Amniotic stem cell (primary cell): ENCODE measurements at regions not wholly inside any gene's neighbourhood (a gene's known extent, or its start where the extent isn't known, plus 50 kb on each side); places are given as distances from the start of the nearest gene placed in this dataset.
"Not testable (repeated sequence)": the region's sequence is repeated elsewhere in the genome, so short reads cannot be mapped to it uniquely, and the experiment has no call there.

Source experiments
- DNase-seq: peaks from one replicate; lab custom pipeline; 2025; lab: John Stamatoyannopoulos, UW

GRCh38 chr14:44785096-44785495 lies 176.7 kb downstream of the KLHL28 start:
- DNase-seq, result no peak

DNA sequence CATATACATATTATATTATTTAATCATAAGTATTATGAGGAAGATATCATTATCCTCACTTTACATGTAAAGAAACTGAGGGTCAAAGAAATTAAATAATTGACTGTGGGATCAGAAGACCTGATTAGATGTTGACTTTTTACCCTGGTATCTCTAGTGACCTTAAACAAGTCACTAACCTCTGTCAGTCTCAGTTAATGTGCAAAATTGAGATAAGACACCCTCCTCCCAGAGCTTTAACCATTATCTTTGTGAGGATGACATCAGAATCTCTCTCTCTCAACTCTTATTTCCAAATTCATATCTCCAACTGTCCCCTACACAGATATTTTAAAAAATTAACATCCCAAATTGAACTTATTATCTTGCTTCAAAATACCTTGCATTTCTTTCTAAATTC lies 177.8 kb downstream of the KLHL28 start:
- DNase-seq, result no peak

- DNase-seq, result no peak
Measured at GRCh38 chr14:44782775-44783238, 178.9 kb downstream of the KLHL28 start.

GRCh38 chr14:44780989-44781388 lies 180.8 kb downstream of the KLHL28 start:
- no peak for DNase-seq

DNA sequence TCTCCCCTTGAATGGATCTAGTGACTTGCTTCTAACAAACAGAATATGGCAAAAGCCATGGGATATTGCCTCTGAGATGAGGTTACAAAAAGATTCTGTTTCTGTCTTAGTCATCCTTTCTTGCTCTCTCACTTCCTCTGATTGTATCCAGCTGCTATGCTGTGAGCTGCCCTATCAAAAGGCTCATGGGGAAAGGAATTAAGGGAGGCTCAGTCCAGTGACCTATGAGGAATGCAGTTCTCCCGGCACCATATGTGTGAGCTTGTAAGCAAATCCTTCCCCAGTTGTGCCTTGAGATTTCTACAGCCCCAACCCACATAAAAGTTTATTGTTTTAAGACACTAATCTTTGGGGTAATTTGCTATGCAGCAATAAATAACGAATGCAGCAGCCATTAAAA lies 183.1 kb downstream of the KLHL28 start:
- no peak for DNase-seq

- no peak for DNase-seq
Measured at GRCh38 chr14:44777584-44777983, 184.2 kb downstream of the KLHL28 start.

DNA sequence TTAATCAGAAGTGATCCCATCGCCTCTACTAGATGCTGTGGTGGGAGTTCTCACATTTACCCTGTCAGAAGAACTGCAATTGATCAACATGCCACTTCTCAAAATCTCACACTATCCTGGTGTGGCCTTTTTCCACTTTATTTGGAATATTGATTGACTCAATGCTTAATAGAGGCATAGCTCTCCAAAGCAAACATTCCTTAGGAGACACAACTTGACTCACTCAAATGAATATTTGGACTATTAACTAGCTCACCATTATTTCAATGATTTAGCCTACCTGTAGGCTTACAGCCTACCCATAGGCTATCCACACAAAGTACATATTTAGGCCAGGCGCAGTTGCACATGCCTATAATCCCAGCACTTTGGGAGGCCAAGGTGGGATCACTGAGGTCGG lies 186.5 kb downstream of the KLHL28 start:
- DNase-seq, result no peak

DNA sequence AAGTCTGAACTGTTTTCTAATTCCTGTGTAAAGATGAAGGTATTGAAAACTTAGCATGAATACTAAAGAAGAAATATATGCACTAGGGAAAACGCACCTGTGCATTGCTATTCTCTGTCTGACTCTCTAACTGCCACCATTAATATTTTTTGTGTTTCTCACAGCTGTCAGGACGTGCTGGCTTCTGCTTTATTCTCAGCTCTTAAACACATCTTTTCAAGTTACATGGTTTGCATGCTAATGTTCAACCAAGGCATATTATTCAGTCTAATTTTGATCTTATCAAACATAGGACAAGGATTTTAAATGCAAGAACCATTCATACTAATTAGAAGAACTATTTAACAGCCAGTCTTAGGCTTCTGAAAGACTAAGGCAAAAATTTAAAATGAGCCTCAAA lies 187.4 kb downstream of the KLHL28 start:
- no peak for DNase-seq

DNA sequence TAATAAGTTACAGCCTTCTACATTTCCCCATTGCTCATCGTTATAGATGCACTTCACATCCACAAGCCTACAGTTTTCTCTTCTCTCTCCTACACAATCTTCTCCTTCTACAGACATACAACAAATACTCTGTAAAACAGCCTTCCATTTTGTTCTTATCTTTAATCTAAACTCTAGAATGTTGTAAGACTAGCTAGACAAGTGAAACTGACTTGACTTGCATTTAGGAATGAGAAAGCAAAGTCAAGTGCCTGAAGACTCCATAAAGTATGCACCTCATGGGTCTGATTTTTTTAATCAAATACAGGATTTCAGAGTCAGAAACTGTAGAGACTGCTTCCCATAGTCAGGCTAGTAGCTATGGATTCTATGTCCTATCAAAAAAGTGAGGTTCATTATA lies 190.3 kb downstream of the KLHL28 start:
- DNase-seq, result no peak

DNA sequence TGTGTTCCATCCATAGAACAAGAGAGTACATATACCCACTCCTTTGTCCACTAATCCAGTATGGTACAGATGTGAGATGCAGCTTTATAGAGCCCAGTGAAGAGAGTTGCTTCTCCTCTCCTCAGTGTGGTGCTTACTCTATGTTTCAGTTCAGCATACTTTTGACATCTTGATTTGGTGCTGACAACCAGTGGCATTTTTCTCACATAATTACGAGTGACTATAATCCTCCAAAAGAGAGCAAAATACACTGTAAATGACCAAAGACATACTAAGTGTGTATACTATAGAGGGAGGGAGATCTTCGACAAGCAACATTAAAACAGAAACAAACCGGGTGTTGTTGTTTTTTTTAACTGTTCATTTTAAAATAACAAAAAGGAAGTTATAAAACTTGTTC lies 191.5 kb downstream of the KLHL28 start:
- DNase-seq, result no peak

GRCh38 chr14:44768935-44769334 lies 192.8 kb downstream of the KLHL28 start:
- no peak for DNase-seq

DNA sequence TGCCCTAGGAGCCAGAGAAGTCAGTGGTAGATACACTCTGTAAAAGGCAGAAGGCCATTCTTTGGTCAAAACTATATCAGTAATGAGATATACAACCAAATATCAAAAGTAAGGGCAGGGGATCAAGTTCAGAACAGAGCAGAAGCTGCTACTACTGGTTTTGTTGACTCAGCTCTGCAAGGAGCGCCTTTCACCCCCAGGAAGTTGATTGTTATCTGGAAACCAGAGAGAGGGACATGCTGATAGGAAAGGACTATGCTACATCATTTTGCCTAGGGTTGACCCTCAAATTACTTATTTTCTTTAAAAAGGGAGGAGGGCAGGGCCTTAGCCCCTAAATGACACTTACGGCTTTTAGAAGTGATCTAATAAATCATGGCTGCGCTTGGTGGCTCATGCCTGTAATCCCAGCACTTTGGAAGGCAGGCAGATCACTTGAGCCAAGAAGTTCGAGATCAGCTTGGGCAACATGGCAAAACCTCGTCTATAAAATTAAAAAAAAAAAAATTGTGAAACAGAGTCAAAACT lies 194.0 kb downstream of the KLHL28 start:
- no peak for DNase-seq

DNA sequence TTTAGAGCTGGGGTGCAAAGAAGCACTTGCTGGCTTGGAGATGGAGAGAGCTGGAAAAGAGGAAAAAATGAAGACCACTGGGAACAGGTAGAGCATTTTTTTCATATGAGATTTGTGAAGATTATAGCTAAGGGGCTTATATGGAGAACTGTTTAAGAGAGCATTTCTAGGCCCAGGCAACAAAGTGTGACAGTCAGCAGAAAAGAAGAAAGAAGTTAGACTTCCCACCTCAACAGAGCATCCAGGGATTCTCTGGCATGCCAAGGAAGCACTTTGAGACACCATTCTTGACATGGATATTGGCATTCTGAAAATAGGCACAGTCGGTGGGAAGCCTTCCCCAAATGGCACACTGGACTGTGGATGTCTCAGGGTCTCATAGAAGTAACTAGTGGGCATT lies 195.5 kb downstream of the KLHL28 start:
- DNase-seq, result no peak

DNA sequence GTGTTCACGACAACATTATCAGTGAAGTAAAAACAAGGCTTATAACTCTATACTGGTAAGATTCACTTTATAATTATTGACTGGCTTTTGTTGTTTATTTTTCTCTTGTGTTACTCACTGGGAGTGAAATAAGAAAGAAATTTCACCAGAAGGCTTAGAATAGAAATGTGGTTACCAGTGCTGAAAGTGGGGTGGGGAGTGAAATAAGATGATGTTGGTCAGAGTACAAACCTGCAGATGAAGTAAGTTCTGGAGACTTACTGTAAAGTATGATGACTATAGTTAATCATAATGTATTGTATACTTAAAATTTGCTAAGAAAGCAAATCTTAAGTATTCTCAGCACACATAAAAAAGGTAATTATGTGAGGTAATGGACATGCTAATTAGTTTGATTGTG lies 198.4 kb downstream of the KLHL28 start:
- no peak for DNase-seq

DNA sequence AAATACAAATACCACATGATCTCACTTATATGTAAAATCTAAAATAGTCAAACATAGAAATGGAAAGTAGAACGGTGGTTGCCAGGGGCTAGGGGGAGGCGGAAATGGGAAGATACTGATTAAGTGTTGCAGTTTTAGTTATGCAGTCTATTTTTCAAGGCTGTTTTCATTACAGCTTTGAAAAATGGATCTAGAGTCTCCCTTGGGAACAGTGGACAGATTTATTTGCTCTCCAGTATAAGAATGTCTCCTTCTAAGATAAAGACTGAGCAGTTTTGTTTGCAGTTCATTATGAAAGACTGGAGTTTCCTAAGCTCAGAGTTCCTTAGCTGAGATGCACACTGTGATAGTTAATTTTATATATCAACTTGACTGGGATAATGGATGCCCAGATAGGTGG lies 202.5 kb downstream of the KLHL28 start:
- no peak for DNase-seq

GRCh38 chr14:44756554-44756953 lies 205.2 kb downstream of the KLHL28 start:
- DNase-seq, result no peak

- no peak for DNase-seq
Measured at GRCh38 chr14:44745371-44745770, 216.4 kb downstream of the KLHL28 start.

- no peak for DNase-seq
Measured at GRCh38 chr14:44742202-44742601, 219.5 kb downstream of the KLHL28 start.

DNA sequence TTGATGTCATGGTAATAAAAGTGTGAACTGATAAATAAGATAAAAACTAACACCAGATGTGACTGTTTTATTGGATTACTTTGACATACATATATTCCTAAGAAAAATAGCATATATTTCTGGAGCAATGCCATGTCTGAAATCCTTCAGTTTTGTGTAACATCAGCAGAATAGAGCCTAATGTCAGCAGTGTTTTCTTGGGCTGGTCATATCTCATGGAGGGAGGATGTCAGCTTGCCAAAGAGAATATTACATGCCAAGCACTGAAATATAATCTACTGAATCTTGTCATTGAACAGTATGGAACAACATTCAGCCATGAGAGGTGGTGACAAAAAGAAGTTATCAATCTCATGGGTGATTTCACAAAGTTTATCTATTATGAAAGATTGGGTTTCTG lies 220.3 kb downstream of the KLHL28 start:
- no peak for DNase-seq

DNA sequence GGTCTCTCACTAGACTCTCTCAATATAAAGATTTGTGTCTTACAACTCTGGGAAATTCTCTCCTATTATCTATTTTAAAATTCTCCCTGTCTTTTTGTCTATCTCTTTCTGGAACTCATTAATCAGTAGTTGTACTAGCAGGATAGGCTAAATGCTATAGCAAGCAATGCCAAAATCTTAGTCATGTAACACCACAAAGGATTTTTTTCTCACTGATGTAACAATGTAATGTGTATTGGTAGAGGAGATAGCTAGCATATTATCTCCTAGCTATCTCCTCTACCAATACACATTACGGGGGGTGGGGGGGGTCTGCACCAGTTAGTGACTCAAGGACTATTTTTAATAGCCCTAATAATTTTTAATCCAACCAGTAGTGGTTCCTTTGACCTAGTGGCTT lies 225.4 kb downstream of the KLHL28 start:
- no peak for DNase-seq

DNA sequence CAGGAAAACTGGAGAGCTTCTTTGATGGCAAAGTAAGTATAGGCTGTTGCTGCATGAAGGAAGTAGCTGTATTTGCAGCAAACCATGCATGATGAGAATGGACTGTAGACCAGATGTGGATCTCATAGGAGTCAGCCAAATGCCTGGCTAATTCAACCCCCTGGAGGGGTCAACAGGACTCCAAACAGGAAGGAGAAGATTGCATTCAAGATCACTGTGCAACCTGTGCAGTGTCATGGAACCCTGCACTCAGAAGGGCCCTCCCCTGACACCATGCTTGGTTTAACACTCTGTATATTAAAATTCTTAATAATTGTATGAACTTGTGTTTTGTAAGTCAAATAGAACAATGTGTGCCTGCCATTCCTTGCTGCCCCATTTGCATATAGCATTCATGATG lies 225.1 kb upstream of the FSCB start:
- no peak for DNase-seq

DNA sequence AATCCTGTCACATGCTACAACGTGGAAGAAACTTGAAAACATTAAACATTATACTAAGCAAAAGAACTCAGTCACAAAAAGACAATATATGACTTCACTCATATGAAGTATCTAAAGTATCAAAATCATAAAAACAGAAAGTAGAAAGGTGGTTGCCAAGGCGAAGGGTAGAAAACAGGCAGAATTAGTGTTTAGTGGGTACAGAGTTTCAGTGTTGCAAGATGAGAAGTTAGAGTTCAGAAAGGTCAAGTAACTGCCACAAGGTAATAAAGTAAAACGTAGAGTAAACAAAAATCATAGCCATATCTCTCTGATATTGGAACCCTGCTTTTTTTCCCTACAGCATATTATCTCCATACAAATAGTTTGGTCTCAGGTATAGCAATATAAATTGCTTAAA lies 223.8 kb upstream of the FSCB start:
- no peak for DNase-seq

GRCh38 chr14:44721395-44721794 lies 214.3 kb upstream of the FSCB start:
- not testable (repeated sequence) for DNase-seq

- no peak for DNase-seq
Measured at GRCh38 chr14:44720707-44721106, 213.6 kb upstream of the FSCB start.
